ENCODE measurements at regions not wholly inside any gene's neighbourhood (a gene's known extent, or its start where the extent isn't known, plus 50 kb on each side); places are given as distances from the start of the nearest gene placed in this dataset.

- no peaks in the 10 kb centered on the region for H3K4me1 ChIP-seq (replicated peaks in 1 of 2; ENCODE audit: control insufficient read depth in 2 of 2, insufficient read depth in 2 of 2, low read length in 2 of 2)
- H3K27me3 ChIP-seq (ENCODE audit: control insufficient read depth in 2 of 2, insufficient read depth in 2 of 2, low read length in 2 of 2), result no peaks in the 10 kb centered on the region
- H3K9ac ChIP-seq (ENCODE audit: insufficient read depth in 1 of 2, low read depth in 2 of 2, low read length in 2 of 2), result no peak overlapping the region
- no peak overlapping the region for H3K27ac ChIP-seq (ENCODE audit: extremely low read depth, low read depth, low read length)
- H3K4me2 ChIP-seq (ENCODE audit: insufficient read depth, low read length), result no peak overlapping the region
- no peak for DNase-seq (ENCODE audit: extremely low read depth in 1 of 4, low spot score in 3 of 4)
- H3K9me3 ChIP-seq (replicated peaks; ENCODE audit: control insufficient read depth, insufficient read depth, low read depth, low read length), result no peaks in the 10 kb centered on the region; the same call in 1 of the 2 replicates
- no peaks in the 10 kb centered on the region for H3K9me1 ChIP-seq (ENCODE audit: control insufficient read depth, insufficient read depth, low read length)
- no peak overlapping the region for H3K4me3 ChIP-seq
- TF ChIP-seq ZBTB43 (CRISPR knock-in tag; IDR thresholded peaks at IDR 0.05) (no peak), C11orf30 (IDR thresholded peaks at IDR 0.05; ENCODE audit: low read depth) (no peak), KLF13 (tag; IDR thresholded peaks at IDR 0.05; ENCODE audit: borderline replicate concordance, low read depth) (no peak)
- TF ChIP-seq, protein P1, sequence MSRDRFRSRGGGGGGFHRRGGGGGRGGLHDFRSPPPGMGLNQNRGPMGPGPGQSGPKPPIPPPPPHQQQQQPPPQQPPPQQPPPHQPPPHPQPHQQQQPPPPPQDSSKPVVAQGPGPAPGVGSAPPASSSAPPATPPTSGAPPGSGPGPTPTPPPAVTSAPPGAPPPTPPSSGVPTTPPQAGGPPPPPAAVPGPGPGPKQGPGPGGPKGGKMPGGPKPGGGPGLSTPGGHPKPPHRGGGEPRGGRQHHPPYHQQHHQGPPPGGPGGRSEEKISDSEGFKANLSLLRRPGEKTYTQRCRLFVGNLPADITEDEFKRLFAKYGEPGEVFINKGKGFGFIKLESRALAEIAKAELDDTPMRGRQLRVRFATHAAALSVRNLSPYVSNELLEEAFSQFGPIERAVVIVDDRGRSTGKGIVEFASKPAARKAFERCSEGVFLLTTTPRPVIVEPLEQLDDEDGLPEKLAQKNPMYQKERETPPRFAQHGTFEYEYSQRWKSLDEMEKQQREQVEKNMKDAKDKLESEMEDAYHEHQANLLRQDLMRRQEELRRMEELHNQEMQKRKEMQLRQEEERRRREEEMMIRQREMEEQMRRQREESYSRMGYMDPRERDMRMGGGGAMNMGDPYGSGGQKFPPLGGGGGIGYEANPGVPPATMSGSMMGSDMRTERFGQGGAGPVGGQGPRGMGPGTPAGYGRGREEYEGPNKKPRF (IDR thresholded peaks at IDR 0.05; ENCODE audit: low read depth, low read length), result no peak
- intact Hi-C loops (cut with micrococcal nuclease) (no loop called here), in situ Hi-C loops (cut with MboI) (no loop called here)
- no TSS peak for BruUV-seq (replicated peaks)
- no peaks in the 10 kb centered on the region for H3K36me3 ChIP-seq (ENCODE audit: control insufficient read depth, insufficient read depth, low read length)
- ChIA-PET CTCF (ENCODE audit: low intra/inter-chr PET ratio) (no interaction called here), POLR2A (no interaction called here)
- H4K20me1 ChIP-seq (replicated peaks; ENCODE audit: control insufficient read depth, insufficient read depth, low read length), result no peaks in the 10 kb centered on the region
- H3K79me2 ChIP-seq (ENCODE audit: control insufficient read depth, insufficient read depth, low read length), result no peaks in the 10 kb centered on the region
- FAIRE-seq, result no peak
- WGBS (ENCODE audit: insufficient coverage, low coverage, missing lambda C conversion rate), result 4% methylated on average over 2 of the region's 2 CpGs
- no peak for ATAC-seq
- no peak overlapping the region for H2AFZ ChIP-seq (ENCODE audit: low read depth, low read length)
Observed at GRCh38 chr1:170823120-170823519, 112.2 kb upstream of the MROH9 start.
